DMS114 treated with DMSO at 0.1 percent for 48 hours (cell line): ENCODE measurements at regions not wholly inside any gene's neighbourhood (a gene's known extent, or its start where the extent isn't known, plus 50 kb on each side); places are given as distances from the start of the nearest gene placed in this dataset.

Source experiments
- DNase-seq: peaks from one replicate; lab custom pipeline; 2025; ENCODE audit not compliant: unreplicated experiment; lab: John Stamatoyannopoulos, UW

- DNase-seq, result no peak
Measured at GRCh38 chr15:66900586-66901310, 164.7 kb upstream of the SMAD3 start.

GRCh38 chr15:66901336-66902100, 163.9 kb upstream of the SMAD3 start:
- no peak for DNase-seq

- DNase-seq, result no peak
Measured at GRCh38 chr15:66905185-66905584, 160.2 kb upstream of the SMAD3 start.

GRCh38 chr15:66905954-66906353, 159.4 kb upstream of the SMAD3 start:
- no peak for DNase-seq

GRCh38 chr15:66906668-66907614, 158.5 kb upstream of the SMAD3 start:
- DNase-seq, result no peak

- DNase-seq, result no peak
Measured at GRCh38 chr15:66907826-66908743, 157.3 kb upstream of the SMAD3 start.

- no peak for DNase-seq
Measured at GRCh38 chr15:66908744-66909095, 156.7 kb upstream of the SMAD3 start.

GRCh38 chr15:66909381-66909890, 156.0 kb upstream of the SMAD3 start:
- DNase-seq, result no peak

GRCh38 chr15:66911131-66911700, 154.2 kb upstream of the SMAD3 start:
- DNase-seq, result no peak

- no peak for DNase-seq
Measured at GRCh38 chr15:66912001-66912400, 153.4 kb upstream of the SMAD3 start.

GRCh38 chr15:66912441-66912840, 153.0 kb upstream of the SMAD3 start:
- DNase-seq, result no peak

GRCh38 chr15:66917904-66918448, 147.4 kb upstream of the SMAD3 start:
- DNase-seq, result no peak

GRCh38 chr15:66919421-66919820, 146.0 kb upstream of the SMAD3 start:
- DNase-seq, result no peak

- no peak for DNase-seq
Measured at GRCh38 chr15:66921319-66921915, 144.0 kb upstream of the SMAD3 start.

- no peak for DNase-seq
Measured at GRCh38 chr15:66922608-66923007, 142.8 kb upstream of the SMAD3 start.

- DNase-seq, result peak; percentile 10
Measured at GRCh38 chr15:66923438-66923881, 141.9 kb upstream of the SMAD3 start.

- DNase-seq, result no peak
Measured at GRCh38 chr15:66924889-66925288, 140.5 kb upstream of the SMAD3 start.

- DNase-seq, result no peak
Measured at GRCh38 chr15:66925721-66926120, 139.7 kb upstream of the SMAD3 start.
